ENCODE measurements at regions not wholly inside any gene's neighbourhood (a gene's known extent, or its start where the extent isn't known, plus 50 kb on each side); places are given as distances from the start of the nearest gene placed in this dataset.

GRCh38 chr1:90839323-90839722 is 122.2 kb upstream of the BARHL2 start:
- no peak for TF ChIP-seq POLR2A (IDR thresholded peaks at IDR 0.05)
- TF ChIP-seq POLR2AphosphoS5 (IDR thresholded peaks at IDR 0.05; ENCODE audit: insufficient read depth in 1 of 2, low read depth in 1 of 2), result no peak
- TF ChIP-seq CTCF (IDR thresholded peaks at IDR 0.05), result no peak

All from vagina (tissue), 2 donors.